Pons (tissue), 1 donor: ENCODE measurements at regions not wholly inside any gene's neighbourhood (a gene's known extent, or its start where the extent isn't known, plus 50 kb on each side); places are given as distances from the start of the nearest gene placed in this dataset.

Source experiments
- DNase-seq: peaks from one replicate; pipeline ENCODE4 v3.0.0-alpha.2; 2016; ENCODE audit warnings: low spot score

- no peak for DNase-seq
These were observed 300.2 kb downstream of the FBXW7 start for GRCh38 chr4:152235718-152236117.

DNA sequence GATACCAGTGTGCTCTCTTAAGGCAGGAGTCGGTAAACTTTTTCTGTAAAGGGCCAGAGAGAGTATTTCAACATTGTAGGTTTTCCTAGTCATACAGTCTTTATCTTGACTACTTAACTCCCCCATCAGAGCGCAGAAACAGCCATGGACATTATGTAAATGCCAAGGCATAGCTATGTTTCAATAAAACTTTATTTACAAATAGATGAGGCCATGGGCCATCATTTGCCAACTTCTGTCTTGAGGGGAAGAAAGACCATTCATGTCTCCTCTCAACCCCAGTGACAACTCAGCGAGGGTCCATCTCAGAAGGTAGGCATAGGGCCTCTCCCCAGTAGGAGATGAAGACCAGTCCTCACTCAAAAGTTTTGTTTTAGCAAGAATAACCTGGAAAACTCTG lies 301.3 kb downstream of the FBXW7 start:
- no peak for DNase-seq

DNA sequence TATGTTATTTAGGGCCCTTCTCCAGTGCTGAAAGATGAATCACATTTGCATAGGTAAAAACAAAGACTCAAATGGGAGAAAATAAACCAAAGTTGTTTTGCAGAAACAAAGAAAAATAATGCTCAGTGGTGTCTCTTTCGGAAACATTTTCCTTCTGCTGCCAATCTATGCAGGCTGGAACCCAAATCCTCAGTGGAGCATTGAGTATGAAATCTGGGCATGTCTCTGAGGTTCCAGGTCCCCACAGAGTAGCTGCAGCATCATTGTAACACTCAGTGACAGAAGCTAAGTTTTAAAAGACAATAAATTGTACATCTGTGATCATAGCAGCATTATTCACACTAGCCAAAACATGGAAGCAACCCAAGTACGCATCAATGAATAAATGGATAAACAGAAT lies 303.6 kb downstream of the FBXW7 start:
- DNase-seq, result peak; percentile 24

- DNase-seq, result no peak
These were observed 306.1 kb downstream of the FBXW7 start for GRCh38 chr4:152229782-152230289.

- DNase-seq, result no peak
These were observed 310.2 kb downstream of the FBXW7 start for GRCh38 chr4:152225680-152226079.

DNA sequence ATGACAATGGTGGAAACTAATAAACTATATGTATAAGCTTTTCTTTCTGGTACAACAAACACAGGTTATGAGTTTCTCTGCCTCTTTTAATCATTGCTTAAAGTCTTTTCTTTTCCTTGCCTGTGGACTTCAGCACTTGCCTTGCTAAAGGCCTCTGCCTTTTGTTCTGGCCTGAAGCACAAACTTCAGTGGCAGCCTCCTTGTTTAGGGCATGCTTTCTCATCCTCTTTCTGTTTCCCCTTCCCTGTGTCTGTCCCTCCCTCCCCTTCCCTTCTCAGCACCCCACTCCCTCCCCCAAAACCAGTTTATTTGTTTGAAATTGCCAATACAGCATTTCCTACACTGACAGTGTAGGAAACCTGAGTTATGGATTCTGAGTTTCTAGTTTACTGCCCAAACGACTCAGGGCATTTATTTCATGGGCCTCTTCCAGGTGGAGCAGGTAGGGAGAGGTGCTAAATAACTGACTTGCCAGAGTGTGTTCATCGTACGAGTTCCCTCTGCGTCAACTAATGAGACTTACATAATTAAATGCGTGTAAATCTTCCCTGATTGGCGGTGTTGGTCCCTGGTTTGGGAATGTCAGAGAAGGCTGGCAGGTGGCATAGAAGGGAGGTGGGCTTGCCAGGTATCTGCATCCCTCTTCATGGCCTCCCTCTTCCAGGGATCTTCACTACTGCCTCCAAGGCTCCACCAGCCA lies 311.0 kb downstream of the FBXW7 start:
- no peak for DNase-seq

DNA sequence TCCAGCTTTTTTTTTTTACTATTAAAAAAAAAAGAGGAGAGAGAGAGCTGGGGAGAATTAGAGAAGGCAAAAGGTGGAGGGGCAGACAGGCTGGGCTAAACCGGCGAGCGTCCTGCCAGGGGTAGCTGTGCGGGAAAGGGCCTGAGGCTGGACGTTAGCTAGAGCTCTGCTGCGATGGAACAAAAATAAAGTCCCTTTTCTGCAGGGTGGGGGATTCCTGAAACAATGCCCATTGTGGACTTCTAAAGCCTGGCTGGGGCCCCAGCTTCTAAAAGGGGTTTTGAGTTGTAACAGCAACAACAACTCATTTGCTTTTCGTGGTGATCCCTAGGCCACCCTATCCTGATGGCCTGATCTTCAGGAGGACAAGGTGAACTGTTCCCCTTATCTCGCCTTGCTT lies 311.7 kb downstream of the FBXW7 start:
- DNase-seq, result no peak

- DNase-seq, result no peak
These were observed 312.3 kb downstream of the FBXW7 start for GRCh38 chr4:152223600-152223999.

DNA sequence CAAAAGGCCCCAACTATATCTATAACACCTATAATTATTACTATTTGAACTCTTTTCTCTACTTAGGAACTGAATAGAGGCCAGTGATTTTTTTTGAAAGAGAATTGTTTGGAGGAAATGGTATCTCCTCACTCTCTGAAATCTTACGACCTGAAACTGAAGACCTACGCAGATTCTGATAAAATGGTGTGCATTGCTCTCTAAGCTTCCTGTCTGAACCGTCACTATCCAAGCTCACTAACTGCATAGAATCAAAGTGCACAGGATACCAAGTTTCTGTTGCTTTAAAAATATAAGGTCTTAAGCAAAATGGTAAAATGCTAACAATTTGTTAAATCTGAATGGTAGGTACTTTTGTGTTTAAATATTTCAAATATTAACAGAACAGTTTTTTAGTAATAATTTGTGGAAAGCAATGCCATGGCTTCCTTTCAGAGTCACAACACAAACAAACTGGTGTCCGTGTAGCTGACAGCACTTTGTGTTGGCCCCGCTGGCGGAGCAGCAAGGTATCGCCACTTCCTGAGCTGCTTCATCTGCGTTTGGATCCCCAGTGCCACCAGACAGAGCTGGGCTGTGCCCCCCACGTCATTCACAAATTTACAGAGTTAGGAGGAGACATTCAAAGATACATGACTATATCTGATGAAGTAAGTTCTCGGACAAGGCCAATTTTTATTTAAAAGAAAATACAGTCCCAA lies 313.9 kb downstream of the FBXW7 start:
- no peak for DNase-seq

DNA sequence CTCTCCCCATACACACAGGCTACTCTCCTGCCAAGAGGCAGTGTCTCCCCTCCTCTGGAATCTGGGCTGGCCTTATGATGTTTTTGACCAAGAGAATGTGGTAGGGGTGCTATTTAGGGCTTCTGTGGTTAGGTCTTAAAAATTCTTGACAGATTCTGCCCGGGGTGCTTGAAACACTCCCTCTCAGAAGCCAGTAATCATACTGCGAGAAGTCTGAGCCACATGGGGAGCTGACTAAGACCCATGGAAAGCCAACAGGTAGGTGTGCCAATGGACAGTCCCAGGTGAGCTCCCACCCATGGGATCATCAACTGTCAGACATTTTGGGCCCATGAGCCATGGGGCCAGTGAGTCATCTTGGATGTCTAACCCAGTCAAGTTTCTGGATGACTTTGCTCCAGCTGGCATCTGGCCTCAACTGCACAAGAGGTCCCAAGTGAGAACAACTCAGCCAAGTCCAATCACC lies 315.7 kb downstream of the FBXW7 start:
- no peak for DNase-seq

- no peak for DNase-seq
These were observed 317.3 kb downstream of the FBXW7 start for GRCh38 chr4:152218576-152218975.

DNA sequence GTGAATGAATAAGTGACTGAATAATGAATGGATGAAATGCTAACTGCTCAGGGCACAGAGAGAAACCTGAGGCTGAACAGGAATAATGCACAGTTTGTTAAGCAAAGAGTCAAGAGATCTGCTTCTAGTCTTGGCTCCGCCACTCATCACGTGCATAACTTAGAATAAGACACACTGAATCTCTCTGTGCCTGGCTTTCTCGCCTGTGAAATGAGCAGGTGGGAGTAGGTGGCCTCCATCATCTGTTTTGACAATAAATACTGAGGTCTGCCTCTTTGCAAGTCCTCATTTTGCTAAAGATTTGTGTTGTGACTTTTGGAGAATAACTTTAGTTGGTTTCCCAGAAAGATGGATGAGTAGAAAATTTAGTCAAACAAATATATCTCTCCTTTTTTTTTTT lies 318.0 kb downstream of the FBXW7 start:
- no peak for DNase-seq

DNA sequence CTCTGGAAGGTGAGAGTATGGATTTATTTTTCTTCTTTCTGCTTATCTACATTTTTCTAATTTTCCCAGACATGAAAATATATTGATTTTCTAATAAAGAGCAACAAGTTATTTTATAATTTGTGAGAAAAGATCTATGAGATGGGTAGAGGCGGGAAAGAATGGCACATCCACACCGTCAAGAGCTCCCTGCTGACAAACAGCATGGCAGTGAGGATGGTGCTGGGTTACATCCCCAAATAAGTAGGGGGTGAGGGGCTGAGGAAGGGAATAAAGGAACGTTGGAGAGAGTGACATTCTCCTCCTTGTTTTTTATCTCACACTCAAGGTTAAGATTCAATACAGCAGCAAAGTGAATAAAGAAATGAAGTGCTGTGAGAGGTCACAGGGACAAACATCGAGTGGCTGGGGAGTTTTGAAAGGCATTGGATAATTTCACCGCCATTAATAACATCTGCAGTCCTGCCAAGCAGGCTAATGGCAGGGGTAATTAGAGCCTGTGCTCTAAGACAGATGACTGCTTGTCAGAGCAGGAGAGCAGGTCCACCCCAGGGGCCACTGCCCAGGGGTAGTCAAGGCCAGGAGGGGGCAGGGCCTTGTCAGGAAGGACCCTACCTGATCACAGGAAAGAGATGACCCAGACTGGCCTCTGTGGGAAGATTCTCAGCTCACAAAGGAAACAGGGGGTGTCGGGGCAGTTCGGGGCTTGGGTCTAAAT lies 323.8 kb downstream of the FBXW7 start:
- no peak for DNase-seq

GRCh38 chr4:152209772-152210493 lies 326.0 kb downstream of the FBXW7 start:
- DNase-seq, result no peak

DNA sequence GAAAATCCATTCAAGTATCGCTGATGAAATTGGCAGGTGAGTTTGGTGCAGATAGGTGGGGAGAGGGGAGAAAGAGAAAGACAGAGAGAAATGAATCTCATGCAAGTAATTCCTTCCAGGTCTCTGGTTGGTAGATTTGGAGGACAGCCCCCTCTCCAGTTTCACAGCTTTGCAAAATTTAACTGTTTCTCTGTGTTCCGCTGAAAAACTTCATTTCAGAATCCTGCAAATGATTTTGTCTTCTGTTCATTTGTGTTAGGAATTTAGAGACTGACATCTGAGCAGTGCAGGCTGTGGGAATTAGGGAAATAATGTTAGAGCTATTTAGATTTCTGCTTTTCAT lies 328.5 kb downstream of the FBXW7 start:
- DNase-seq, result no peak

- DNase-seq, result no peak
These were observed 329.1 kb downstream of the FBXW7 start for GRCh38 chr4:152206646-152207377.

DNA sequence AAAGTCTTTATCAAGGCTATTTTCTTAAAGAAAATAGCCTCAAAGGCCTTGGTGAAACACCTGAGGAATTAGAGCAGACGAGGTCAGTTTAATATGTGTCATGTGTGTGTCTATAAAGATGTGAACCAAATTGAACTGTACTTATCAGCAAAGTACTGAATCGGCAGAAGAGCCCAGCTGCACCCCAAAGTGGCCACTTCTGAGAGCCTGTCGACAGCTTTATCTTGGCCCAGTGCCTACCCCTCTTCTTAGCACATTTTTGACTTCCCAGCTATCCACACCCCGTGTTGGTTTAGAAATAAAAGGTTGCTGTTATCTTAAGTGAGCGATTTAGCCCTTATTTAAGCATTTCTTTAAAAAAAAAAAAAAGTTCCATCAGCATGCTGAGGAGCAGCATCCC lies 329.7 kb downstream of the FBXW7 start:
- no peak for DNase-seq

GRCh38 chr4:152202415-152202814 lies 333.5 kb downstream of the FBXW7 start:
- DNase-seq, result no peak

DNA sequence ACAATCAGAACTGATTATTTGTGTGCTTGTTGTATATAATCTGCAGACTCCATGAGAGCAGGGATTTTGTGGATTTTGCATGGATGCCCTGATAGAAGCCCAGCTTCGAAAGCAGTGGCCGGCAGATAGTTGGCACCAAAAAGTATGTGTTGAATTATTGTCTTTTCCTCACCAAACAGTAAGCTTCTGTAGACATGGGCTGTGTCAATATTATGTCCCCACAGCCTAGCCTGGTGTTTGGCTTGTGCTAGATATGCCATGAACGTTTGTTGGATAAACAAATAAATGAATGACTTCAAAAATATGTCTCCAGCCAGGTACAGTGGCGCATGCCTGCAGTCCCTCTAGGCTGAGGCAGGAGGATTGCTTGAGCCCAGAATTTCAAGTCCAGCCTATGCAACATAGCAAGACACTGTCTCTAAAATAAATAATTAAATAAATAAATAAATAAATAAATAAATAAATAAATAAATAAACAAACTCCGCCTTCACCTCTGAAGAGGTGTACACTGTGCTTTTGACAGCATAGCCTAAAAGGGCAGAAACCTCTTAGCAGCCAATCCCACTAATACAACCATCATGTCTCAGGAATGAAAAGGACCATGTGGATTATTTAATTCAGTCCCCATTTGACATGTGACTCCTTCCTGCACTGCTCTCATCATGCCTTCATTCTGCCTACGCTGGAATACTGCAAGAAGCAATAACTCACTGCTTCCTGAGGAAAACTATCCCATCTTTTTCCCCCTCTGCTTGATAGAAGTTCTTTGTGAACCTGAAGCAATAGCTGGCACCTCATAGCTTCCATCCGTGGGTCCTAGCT lies 335.2 kb downstream of the FBXW7 start:
- no peak for DNase-seq

DNA sequence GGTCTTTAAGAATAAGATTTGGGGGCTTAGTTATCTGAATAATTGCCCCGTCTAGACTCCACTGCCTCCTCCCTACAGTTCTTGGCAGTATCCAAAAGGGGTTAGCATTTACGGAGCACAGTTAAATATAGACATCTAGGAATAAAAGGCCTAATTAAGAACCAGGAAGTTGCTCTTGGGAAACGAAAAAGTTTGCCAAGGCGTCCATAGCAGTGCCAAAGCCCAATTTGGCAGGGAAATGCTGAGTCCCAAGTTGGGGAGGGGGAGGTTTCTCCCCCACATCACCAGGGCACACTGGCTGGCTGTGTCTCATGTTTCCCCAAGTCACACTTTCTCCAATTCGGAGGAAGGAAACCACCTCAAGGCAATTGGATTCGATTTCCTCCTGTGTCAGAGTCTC lies 338.7 kb downstream of the FBXW7 start:
- peak; percentile 51 for DNase-seq

- no peak for DNase-seq
These were observed 340.0 kb downstream of the FBXW7 start for GRCh38 chr4:152195888-152196287.
